Activated naive CD8-positive, alpha-beta T cell treated with anti-CD3 and anti-CD28 coated beads for 36 hours (primary cell): ENCODE measurements at regions not wholly inside any gene's neighbourhood (a gene's known extent, or its start where the extent isn't known, plus 50 kb on each side); places are given as distances from the start of the nearest gene placed in this dataset.

Experiments
- DNase-seq: peaks from one replicate; pipeline ENCODE4 v3.0.0; 2021
- H3K27ac Mint-ChIP-seq: one replicate; pipeline ENCODE4 v1.8.0; 2022; ENCODE audit warnings: mild to moderate bottlenecking, moderate library complexity, mixed read lengths
- H3K27me3 Mint-ChIP-seq: one replicate; pipeline ENCODE4 v1.8.0; 2022; ENCODE audit warnings: mild to moderate bottlenecking, mixed read lengths
- H3K36me3 Mint-ChIP-seq: one replicate; pipeline ENCODE4 v1.8.0; 2021; ENCODE audit warnings: mild to moderate bottlenecking, mixed read lengths
- H3K4me1 Mint-ChIP-seq: one replicate; pipeline ENCODE4 v1.8.0; 2021; ENCODE audit warnings: mixed read lengths
- H3K4me3 Mint-ChIP-seq: one replicate; pipeline ENCODE4 v1.8.0; 2022; ENCODE audit warnings: mild to moderate bottlenecking, moderate library complexity, mixed read lengths
- H3K9me3 Mint-ChIP-seq: one replicate; pipeline ENCODE4 v1.8.0; 2022; ENCODE audit warnings: mixed read lengths

GRCh38 chr14:82482345-82482744, 948.7 kb upstream of the SEL1L start:
- DNase-seq = no peak
- Mint-ChIP-seq H3K9me3 (peaks cover 2% of the 10 kb centered on the region), H3K27me3 (no peaks in the 10 kb centered on the region), H3K4me1 (no peaks in the 10 kb centered on the region), H3K27ac (no peak overlapping the region), H3K36me3 (no peaks in the 10 kb centered on the region), H3K4me3 (no peak overlapping the region)

GRCh38 chr14:82488473-82488872, 954.8 kb upstream of the SEL1L start:
- Mint-ChIP-seq H3K4me1 (no peaks in the 10 kb centered on the region), H3K9me3 (peaks cover 4% of the 10 kb centered on the region), H3K36me3 (no peaks in the 10 kb centered on the region), H3K27me3 (no peaks in the 10 kb centered on the region), H3K27ac (no peak overlapping the region), H3K4me3 (no peak overlapping the region)
- DNase-seq = no peak

DNA sequence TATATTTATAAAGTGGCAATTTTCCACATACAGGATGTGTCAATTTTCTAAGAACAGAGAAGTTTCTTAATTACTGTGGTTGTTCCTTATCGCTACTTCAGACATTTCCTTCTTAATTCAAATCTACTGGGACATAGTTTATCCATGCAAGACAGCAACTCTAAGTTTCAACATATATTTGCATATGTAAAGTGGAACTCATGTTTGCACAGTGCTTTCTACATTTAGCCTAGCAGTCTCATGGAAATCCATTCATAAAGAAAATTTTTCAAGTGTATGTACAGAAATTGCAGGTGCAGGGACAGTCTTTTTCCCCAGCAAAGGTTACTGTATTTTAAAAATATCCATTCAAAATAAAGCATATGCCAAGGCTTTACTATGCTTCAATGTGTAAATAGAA, 956.7 kb upstream of the SEL1L start:
- no peaks in the 10 kb centered on the region for H3K27me3 Mint-ChIP-seq
- H3K4me3 Mint-ChIP-seq = no peak overlapping the region
- no peaks in the 10 kb centered on the region for H3K4me1 Mint-ChIP-seq
- no peak overlapping the region for H3K27ac Mint-ChIP-seq
- no peak for DNase-seq
- H3K36me3 Mint-ChIP-seq = no peaks in the 10 kb centered on the region
- peaks cover 8% of the 10 kb centered on the region for H3K9me3 Mint-ChIP-seq

GRCh38 chr14:82492157-82492556, 958.5 kb upstream of the SEL1L start:
- no peak for DNase-seq
- no peak overlapping the region for H3K4me3 Mint-ChIP-seq
- H3K36me3 Mint-ChIP-seq = no peaks in the 10 kb centered on the region
- no peaks in the 10 kb centered on the region for H3K4me1 Mint-ChIP-seq
- H3K27me3 Mint-ChIP-seq = no peaks in the 10 kb centered on the region
- H3K27ac Mint-ChIP-seq = no peak overlapping the region
- peaks cover 9% of the 10 kb centered on the region for H3K9me3 Mint-ChIP-seq

- Mint-ChIP-seq H3K4me1 (no peaks in the 10 kb centered on the region), H3K36me3 (no peaks in the 10 kb centered on the region), H3K4me3 (no peak overlapping the region), H3K27ac (no peak overlapping the region), H3K27me3 (no peaks in the 10 kb centered on the region), H3K9me3 (peaks cover 10% of the 10 kb centered on the region)
- DNase-seq = no peak
These were observed 966.6 kb upstream of the SEL1L start for GRCh38 chr14:82500222-82500621.

GRCh38 chr14:82501554-82501953, 967.9 kb upstream of the SEL1L start:
- peaks cover 7% of the 10 kb centered on the region for H3K9me3 Mint-ChIP-seq
- no peak overlapping the region for H3K27ac Mint-ChIP-seq
- DNase-seq = no peak
- H3K4me1 Mint-ChIP-seq = no peaks in the 10 kb centered on the region
- H3K27me3 Mint-ChIP-seq = no peaks in the 10 kb centered on the region
- no peaks in the 10 kb centered on the region for H3K36me3 Mint-ChIP-seq
- H3K4me3 Mint-ChIP-seq = no peak overlapping the region

GRCh38 chr14:82502043-82502442, 968.4 kb upstream of the SEL1L start:
- no peak for DNase-seq
- H3K4me3 Mint-ChIP-seq = no peak overlapping the region
- H3K27ac Mint-ChIP-seq = no peak overlapping the region
- no peaks in the 10 kb centered on the region for H3K27me3 Mint-ChIP-seq
- peaks cover 7% of the 10 kb centered on the region for H3K9me3 Mint-ChIP-seq
- no peaks in the 10 kb centered on the region for H3K36me3 Mint-ChIP-seq
- no peaks in the 10 kb centered on the region for H3K4me1 Mint-ChIP-seq

- H3K4me3 Mint-ChIP-seq = no peak overlapping the region
- H3K36me3 Mint-ChIP-seq = no peaks in the 10 kb centered on the region
- DNase-seq = no peak
- H3K27me3 Mint-ChIP-seq = no peaks in the 10 kb centered on the region
- peaks cover 7% of the 10 kb centered on the region for H3K9me3 Mint-ChIP-seq
- H3K27ac Mint-ChIP-seq = no peak overlapping the region
- no peaks in the 10 kb centered on the region for H3K4me1 Mint-ChIP-seq
These were observed 971.2 kb upstream of the SEL1L start for GRCh38 chr14:82504894-82505293.

DNA sequence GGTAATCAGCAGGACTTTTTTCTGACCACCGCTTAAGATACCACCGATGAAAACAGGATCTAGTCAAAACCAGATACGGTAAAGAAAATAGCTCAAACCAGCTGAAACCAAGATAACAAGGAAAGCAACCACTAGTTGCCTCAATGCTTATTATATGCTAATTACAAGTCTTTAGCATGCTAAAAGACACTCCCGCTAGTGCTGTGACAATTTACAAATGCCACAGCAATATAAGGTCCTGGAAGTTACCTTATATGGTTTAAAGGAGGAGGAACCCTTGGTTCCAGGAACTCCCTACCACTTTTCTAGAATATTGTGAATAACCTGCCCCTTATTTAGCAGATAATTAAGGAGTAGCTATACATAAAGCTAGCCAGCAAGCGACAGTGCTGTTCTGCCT, 976.4 kb upstream of the SEL1L start:
- H3K27ac Mint-ChIP-seq = no peak overlapping the region
- no peaks in the 10 kb centered on the region for H3K36me3 Mint-ChIP-seq
- H3K4me3 Mint-ChIP-seq = no peak overlapping the region
- no peaks in the 10 kb centered on the region for H3K27me3 Mint-ChIP-seq
- H3K9me3 Mint-ChIP-seq = peaks cover 5% of the 10 kb centered on the region
- H3K4me1 Mint-ChIP-seq = no peaks in the 10 kb centered on the region
- no peak for DNase-seq

GRCh38 chr14:82511399-82511798, 977.7 kb upstream of the SEL1L start:
- Mint-ChIP-seq H3K4me3 (no peak overlapping the region), H3K9me3 (peaks cover 5% of the 10 kb centered on the region), H3K27me3 (no peaks in the 10 kb centered on the region), H3K4me1 (no peaks in the 10 kb centered on the region), H3K36me3 (no peaks in the 10 kb centered on the region), H3K27ac (no peak overlapping the region)
- DNase-seq = no peak

GRCh38 chr14:82520765-82521164, 987.1 kb upstream of the SEL1L start:
- no peaks in the 10 kb centered on the region for H3K27me3 Mint-ChIP-seq
- peaks cover 16% of the 10 kb centered on the region for H3K9me3 Mint-ChIP-seq
- no peak overlapping the region for H3K4me3 Mint-ChIP-seq
- no peaks in the 10 kb centered on the region for H3K36me3 Mint-ChIP-seq
- DNase-seq = no peak
- H3K27ac Mint-ChIP-seq = no peak overlapping the region
- no peaks in the 10 kb centered on the region for H3K4me1 Mint-ChIP-seq

GRCh38 chr14:82521191-82521590, 987.5 kb upstream of the SEL1L start:
- H3K27ac Mint-ChIP-seq = no peak overlapping the region
- no peaks in the 10 kb centered on the region for H3K36me3 Mint-ChIP-seq
- no peaks in the 10 kb centered on the region for H3K4me1 Mint-ChIP-seq
- no peak overlapping the region for H3K4me3 Mint-ChIP-seq
- no peak for DNase-seq
- peaks cover 16% of the 10 kb centered on the region for H3K9me3 Mint-ChIP-seq
- H3K27me3 Mint-ChIP-seq = no peaks in the 10 kb centered on the region

DNA sequence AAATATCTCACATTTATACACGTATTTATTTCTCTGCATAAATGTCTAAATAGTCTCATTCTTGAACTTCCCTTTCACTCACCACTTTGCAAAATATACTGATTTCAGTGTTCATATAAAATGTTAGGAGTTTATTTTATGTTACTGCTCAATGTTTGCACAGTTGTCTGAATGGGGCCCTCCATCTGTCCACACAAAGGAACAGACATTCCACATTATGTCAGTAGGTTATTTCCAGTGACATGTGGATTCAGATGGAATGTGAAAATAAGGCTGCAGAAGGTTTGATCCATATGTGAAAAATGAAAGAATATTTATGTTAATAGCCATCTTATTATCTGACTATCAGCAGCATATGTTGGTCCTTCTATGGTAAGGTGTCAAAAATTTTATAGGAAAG, 994.4 kb upstream of the SEL1L start:
- Mint-ChIP-seq H3K9me3 (peaks cover 23% of the 10 kb centered on the region), H3K27me3 (no peaks in the 10 kb centered on the region), H3K36me3 (no peaks in the 10 kb centered on the region), H3K4me3 (no peak overlapping the region), H3K27ac (no peak overlapping the region), H3K4me1 (no peaks in the 10 kb centered on the region)
- no peak for DNase-seq

DNA sequence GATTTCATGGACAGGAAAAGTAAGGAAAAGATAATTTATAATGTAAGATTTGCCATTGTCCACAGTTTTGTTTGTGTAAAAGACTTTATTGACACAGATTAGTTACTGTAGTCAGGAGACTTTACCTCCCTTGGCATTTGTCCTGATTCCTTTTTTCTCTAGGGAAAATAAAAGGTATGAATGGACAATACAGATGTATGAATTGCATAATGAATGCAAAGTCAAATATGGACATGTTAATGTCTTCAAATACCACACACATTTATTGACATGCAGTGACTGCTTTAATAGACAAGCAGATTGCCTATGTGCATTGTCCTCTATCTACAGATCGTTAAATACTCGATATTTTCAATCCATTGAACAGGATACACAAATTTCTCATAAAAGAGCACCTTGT, 999.7 kb upstream of the SEL1L start:
- H3K4me1 Mint-ChIP-seq = no peaks in the 10 kb centered on the region
- no peak overlapping the region for H3K27ac Mint-ChIP-seq
- no peaks in the 10 kb centered on the region for H3K27me3 Mint-ChIP-seq
- H3K4me3 Mint-ChIP-seq = no peak overlapping the region
- no peak for DNase-seq
- H3K36me3 Mint-ChIP-seq = no peaks in the 10 kb centered on the region
- peaks cover 17% of the 10 kb centered on the region for H3K9me3 Mint-ChIP-seq

- Mint-ChIP-seq H3K9me3 (peaks cover 8% of the 10 kb centered on the region), H3K36me3 (no peaks in the 10 kb centered on the region), H3K4me3 (no peak overlapping the region), H3K27me3 (no peaks in the 10 kb centered on the region), H3K4me1 (no peaks in the 10 kb centered on the region), H3K27ac (no peak overlapping the region)
- DNase-seq = no peak
These were observed 1002.9 kb upstream of the SEL1L start for GRCh38 chr14:82536566-82536965.

- H3K27me3 Mint-ChIP-seq = no peaks in the 10 kb centered on the region
These were observed 1004.2 kb upstream of the SEL1L start for GRCh38 chr14:82537831-82538230.

GRCh38 chr14:82546401-82546800, 1012.7 kb upstream of the SEL1L start:
- Mint-ChIP-seq H3K4me1 (no peaks in the 10 kb centered on the region), H3K27ac (no peak overlapping the region), H3K9me3 (peaks cover 5% of the 10 kb centered on the region), H3K36me3 (no peaks in the 10 kb centered on the region), H3K27me3 (no peaks in the 10 kb centered on the region), H3K4me3 (no peak overlapping the region)
- DNase-seq = no peak

More at GRCh38 chr14:82537831-82538230, 1004.2 kb upstream of the SEL1L start:
- H3K4me3 Mint-ChIP-seq = no peak overlapping the region
- no peak for DNase-seq
- no peak overlapping the region for H3K27ac Mint-ChIP-seq
- no peaks in the 10 kb centered on the region for H3K36me3 Mint-ChIP-seq
- H3K9me3 Mint-ChIP-seq = peaks cover 7% of the 10 kb centered on the region
- H3K4me1 Mint-ChIP-seq = no peaks in the 10 kb centered on the region
